Uterus (tissue), 2 donors: ENCODE measurements at regions not wholly inside any gene's neighbourhood (a gene's known extent, or its start where the extent isn't known, plus 50 kb on each side); places are given as distances from the start of the nearest gene placed in this dataset.
A peak's percentile ranks its signal among the peaks of the same experiment; 100 is the strongest.

Source experiments
- CTCF ChIP-seq, 4 experiments: fragments of 200-600 bp in 2 of 4; fragments of 450-650 bp in 2 of 4; sonication (generic) in 2 of 4; IDR thresholded peaks; one replicate each; pipeline ENCODE4 v1.5.1; 2016 to 2019; ENCODE audit warnings: antibody characterized with exemption in 4 of 4, mild to moderate bottlenecking in 2 of 4, moderate library complexity in 1 of 4
- POLR2A ChIP-seq, 2 donors: fragments of 450-650 bp; IDR thresholded peaks; one replicate each; pipeline ENCODE4 v1.6.1; 2016; ENCODE audit warnings: antibody characterized with exemption in 2 of 2, mild to moderate bottlenecking in 1 of 2, moderate library complexity in 1 of 2

GRCh38 chr10:21078410-21079329 lies 181.6 kb upstream of the NEBL start:
- TF ChIP-seq CTCF (IDR thresholded peaks at IDR 0.05) (peak; percentile 59 to 62 (median 61)), POLR2A (IDR thresholded peaks at IDR 0.05) (no peak)
